GM12874 (cell line): ENCODE measurements at regions not wholly inside any gene's neighbourhood (a gene's known extent, or its start where the extent isn't known, plus 50 kb on each side); places are given as distances from the start of the nearest gene placed in this dataset.

ENCODE experiments used
- TF ChIP-seq, protein P1 (sequence below): IDR thresholded peaks from 2 replicates; pipeline ENCODE4 v1.5.1; 2011; ENCODE audit warnings: low read depth, mild to moderate bottlenecking, control low read depth, low read length, moderate library complexity; ENCODE audit not compliant: insufficient read depth

DNA sequence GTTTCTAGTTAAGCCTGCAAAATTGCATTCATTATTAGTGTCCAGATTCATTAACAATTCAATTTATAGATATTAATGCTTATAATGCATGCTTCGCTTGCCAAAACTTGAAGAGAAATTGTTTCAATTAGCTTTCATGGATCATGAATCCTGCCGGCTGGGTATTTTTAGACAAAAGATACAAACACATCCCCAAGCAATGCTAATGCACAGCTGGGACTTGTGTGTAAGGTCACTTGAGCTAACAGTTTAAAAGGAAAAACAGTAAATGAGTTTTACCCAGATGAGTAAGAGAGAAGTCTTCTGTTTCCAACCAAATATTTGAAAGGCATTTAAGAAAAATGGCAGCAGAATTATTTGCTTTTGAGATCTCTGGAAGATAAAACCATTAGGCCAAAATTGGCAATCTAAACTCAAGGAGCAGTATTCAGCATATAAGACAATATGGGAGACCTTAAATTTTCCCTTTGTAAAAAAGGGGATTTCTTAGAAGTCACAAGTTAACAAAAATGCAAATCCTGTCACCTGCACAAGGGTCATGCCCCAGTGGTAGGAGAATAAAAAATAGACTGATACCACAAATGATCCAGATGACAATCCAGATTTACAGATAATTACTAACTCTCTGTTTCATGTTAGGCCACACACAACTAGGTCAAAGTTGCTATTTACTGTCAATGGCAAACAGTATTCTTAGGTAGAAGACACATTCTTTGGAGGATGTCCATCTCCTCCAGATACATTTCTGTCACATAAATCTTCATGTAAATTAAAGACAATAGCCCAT lies 418.4 kb upstream of the PMFBP1 start:
- TF ChIP-seq, protein P1, sequence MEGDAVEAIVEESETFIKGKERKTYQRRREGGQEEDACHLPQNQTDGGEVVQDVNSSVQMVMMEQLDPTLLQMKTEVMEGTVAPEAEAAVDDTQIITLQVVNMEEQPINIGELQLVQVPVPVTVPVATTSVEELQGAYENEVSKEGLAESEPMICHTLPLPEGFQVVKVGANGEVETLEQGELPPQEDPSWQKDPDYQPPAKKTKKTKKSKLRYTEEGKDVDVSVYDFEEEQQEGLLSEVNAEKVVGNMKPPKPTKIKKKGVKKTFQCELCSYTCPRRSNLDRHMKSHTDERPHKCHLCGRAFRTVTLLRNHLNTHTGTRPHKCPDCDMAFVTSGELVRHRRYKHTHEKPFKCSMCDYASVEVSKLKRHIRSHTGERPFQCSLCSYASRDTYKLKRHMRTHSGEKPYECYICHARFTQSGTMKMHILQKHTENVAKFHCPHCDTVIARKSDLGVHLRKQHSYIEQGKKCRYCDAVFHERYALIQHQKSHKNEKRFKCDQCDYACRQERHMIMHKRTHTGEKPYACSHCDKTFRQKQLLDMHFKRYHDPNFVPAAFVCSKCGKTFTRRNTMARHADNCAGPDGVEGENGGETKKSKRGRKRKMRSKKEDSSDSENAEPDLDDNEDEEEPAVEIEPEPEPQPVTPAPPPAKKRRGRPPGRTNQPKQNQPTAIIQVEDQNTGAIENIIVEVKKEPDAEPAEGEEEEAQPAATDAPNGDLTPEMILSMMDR: no peak

DNA sequence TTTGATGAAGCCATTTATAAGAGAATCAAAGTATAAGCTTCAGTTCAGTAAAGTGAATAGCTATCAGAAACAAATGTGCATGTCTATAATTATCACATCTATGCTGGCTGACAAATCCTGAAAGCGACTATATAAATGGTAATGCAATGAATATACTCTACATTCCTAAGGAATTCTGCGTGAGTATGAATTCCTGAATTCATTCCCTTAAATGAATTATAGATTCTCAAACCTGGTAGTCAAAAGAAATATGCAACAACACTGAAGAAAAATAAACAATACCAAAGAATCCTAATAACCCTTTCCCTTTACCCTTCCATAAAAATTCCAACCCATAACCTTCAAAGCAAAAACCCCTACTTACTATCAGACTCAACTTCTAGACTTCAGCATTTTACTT lies 416.6 kb upstream of the PMFBP1 start:
- TF ChIP-seq, protein P1: no peak

DNA sequence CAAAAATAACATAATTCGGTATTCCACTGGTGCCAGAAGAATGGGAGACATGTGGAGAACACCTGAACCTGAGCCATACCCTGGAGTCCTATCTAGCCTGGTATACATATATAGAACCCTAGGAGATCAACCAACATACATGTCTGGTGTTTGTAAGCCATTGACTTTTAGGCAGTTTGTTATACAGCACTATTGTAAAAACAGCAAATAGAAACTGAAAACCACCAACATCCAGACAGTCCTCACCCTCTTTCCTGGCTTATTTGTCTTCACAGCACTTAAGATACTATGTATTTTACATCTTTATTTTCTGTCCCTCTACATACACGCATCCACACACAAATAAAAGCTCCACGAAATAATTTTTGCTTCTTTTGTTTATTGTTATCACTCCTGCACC lies 404.2 kb upstream of the PMFBP1 start:
- TF ChIP-seq, protein P1: no peak

DNA sequence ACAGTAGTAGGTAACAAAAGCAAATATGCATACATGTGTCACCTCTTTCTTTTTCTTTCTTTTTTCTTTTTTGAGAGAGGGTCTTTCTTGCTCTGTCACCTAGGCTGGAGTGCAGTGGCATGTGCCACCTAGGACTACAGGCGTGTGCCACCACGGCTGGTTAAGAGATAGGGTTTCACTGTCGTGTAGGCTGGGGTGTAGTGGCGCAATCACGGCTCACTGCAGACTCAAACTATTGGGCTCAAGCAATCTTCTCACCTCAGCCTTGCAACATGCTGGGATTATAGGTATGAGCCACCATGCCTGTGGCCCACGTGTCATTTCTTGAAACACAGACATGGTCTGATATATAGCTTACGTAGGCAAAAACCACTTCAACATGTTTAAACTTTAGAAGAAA lies 397.7 kb upstream of the PMFBP1 start:
- TF ChIP-seq, protein P1: no peak

DNA sequence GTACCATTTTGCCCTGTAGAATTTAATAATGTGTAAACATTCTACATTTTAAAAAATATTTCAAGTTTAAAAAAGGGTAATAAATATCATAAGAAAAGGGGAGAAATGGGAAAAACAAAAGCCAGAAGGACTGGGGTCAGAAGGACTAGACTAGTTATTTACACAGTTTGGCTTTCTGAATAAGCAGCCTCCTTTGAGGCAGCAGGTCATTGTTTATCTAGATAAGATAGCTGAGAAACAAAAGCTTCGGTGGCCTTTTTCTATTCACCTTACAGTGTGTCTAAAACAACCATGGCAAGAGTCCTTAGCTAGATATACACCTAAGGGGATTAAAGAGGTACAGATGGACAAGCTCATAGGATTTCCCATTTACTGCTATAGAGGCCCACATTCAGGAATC lies 396.5 kb upstream of the PMFBP1 start:
- TF ChIP-seq, protein P1: no peak

DNA sequence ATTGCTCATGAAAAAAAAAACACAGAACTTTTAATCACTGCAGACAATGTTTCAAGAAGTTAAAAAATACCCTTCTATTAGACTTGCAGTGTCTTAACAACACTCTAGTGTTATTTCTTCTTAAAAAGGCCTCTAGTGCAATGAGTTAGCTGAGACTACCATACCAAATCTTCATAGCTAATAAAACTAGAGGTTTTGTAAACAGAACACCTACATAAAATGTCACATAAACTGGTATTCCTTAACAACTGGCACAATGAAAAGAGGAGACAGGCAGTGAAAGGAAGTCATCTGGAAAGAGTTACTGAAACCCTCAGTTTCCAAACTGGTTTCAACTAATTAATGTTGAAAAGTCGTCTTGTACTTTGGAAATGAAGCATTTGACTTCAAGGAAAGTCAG lies 394.2 kb upstream of the PMFBP1 start:
- TF ChIP-seq, protein P1: no peak

DNA sequence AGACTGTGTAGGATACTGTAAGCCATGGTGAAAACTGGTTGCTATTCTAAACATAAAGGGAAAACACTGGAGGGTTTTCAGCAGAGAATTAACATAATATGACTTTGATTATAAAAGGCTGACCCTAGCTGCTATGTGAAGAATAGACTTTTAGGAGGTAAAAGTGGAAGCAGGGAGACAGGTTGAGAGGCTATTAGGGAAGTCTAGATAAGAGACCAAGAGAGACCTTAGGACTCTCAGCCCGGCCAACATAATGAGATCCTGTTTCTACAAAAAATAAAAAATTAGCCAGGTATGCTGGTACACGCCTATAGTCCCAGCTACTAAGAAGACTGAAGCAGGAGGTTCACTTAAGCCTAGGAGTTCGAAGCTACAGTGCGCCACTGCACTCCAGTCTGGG lies 393.2 kb upstream of the PMFBP1 start:
- TF ChIP-seq, protein P1: no peak
